Sigmoid colon (tissue), 6 donors: ENCODE measurements at regions not wholly inside any gene's neighbourhood (a gene's known extent, or its start where the extent isn't known, plus 50 kb on each side); places are given as distances from the start of the nearest gene placed in this dataset.

ENCODE experiments used
- DNase-seq: peaks from one replicate; pipeline ENCODE4 v3.0.0-alpha.2; 2019
- H3K27ac ChIP-seq, 4 donors: fragments of 200-600 bp; sonication (generic); one replicate each; pipeline ENCODE4 v1.5.1; 2016 to 2019; ENCODE audit warnings: mild to moderate bottlenecking in 1 of 4
- H3K27me3 ChIP-seq, 3 donors: fragments of 200-600 bp; sonication (generic); one replicate each; pipeline ENCODE4 v1.5.1; 2019; ENCODE audit warnings: mild to moderate bottlenecking in 1 of 3
- H3K36me3 ChIP-seq, 4 donors: fragments of 200-600 bp; sonication (generic); one replicate each; pipeline ENCODE4 v1.5.1; 2016 to 2019
- H3K4me1 ChIP-seq, 4 donors: fragments of 200-600 bp; sonication (generic); one replicate each; pipeline ENCODE4 v1.5.1; 2017 to 2019
- H3K4me3 ChIP-seq, 4 donors: fragments of 200-600 bp; sonication (generic); one replicate each; pipeline ENCODE4 v1.5.1; 2017 to 2019; ENCODE audit warnings: mild to moderate bottlenecking in 2 of 4, moderate library complexity in 1 of 4
- H3K9me3 ChIP-seq, 4 donors: fragments of 200-600 bp in 3 of 4; sonication (generic) in 3 of 4; one replicate each; pipeline versions ENCODE4 v1.5.1 to v1.6.1; 2013 to 2019
- EP300 ChIP-seq, 4 donors: sonication (generic); formaldehyde crosslinking; IDR thresholded peaks; one replicate each; pipeline ENCODE4 v1.6.1; 2017; ENCODE audit warnings: antibody characterized with exemption in 4 of 4
- POLR2A ChIP-seq, 2 donors: fragments of 450-650 bp; IDR thresholded peaks; one replicate each; pipeline ENCODE4 v1.6.1; 2016; ENCODE audit warnings: antibody characterized with exemption in 2 of 2, mild to moderate bottlenecking in 2 of 2, moderate library complexity in 2 of 2
- POLR2AphosphoS5 ChIP-seq, 4 donors: sonication (generic); formaldehyde crosslinking; IDR thresholded peaks; one replicate each; pipeline ENCODE4 v1.6.1; 2017; ENCODE audit warnings: antibody characterized with exemption in 4 of 4
- WGBS, 2 donors: extraction: QIAGEN DNeasy Blood & Tissue Kit; methylation state at CpG; one replicate each; pipeline ENCODE4 v1.1.7; 2013; 5-methylcytosine and 5-hydroxymethylcytosine counted together
- intact Hi-C: fragments of 100-400 bp; cut with DNase I; formaldehyde crosslinking; loops from one replicate; pipeline ENCODE4 v1.15.1; 2023
- small RNA-seq, 3 donors: library from RNA; depleted of rRNA; stranded (forward); fragments of <200 nt; gene quantifications; one replicate each; pipeline ENCODE3, GENCODE V24; 2016
- TF ChIP-seq, protein P1 (sequence below), 4 experiments: fragments of 450-650 bp in 3 of 4; fragments of 200-600 bp in 1 of 4; IDR thresholded peaks; one replicate each; pipeline ENCODE4 v1.5.1; 2016 to 2019; ENCODE audit warnings: antibody characterized with exemption in 4 of 4, mild to moderate bottlenecking in 3 of 4, moderate library complexity in 2 of 4
- donor health status: healthy with polysubstance abuse.
- donor health status: healthy.

DNA sequence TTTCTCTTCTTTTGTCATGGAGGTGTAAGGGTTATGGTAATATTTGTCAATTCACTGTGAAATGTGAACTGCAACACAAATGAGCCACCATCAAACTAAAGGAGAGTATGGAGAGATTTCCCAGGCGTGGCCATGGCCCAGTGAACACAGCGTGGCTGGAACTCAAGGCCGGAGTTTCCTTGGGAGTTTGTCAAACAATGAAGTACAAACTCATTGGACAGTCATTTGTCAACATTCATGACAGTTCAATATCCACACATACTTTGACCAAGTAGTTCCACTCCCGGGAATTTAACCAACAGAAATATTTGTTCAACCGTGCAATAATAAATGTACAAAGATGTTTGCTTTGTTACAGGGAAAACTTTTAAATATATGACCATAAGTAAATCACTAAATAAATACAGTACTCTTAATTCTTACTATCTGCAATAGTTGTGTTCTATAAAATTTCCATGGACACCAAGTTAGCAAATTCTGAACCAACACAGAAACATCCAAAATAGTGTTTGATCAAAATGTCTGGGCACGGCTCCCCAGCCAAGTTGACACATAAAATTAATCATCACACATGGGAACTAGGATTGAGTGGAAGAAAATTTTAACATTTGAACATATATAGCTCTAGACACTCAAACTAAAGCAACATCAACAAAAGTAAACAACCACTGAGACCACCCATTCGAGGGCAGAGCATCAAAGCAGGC lies 87.1 kb downstream of the DIRAS2 start:
- Histone ChIP-seq H3K36me3 (no peaks in the 10 kb centered on the region), H3K27ac (peak overlapping the region in 1 of 4 donors; percentile 20), H3K4me3 (no peak overlapping the region), H3K4me1 (no peaks in the 10 kb centered on the region), H3K9me3 (no peaks in the 10 kb centered on the region), H3K27me3 (no peaks in the 10 kb centered on the region)
- intact Hi-C loops = no loop called here
- DNase-seq = no peak
- WGBS, 2 donors = 23 to 60% methylated on average over 7 of the region's 7 CpGs
- TF ChIP-seq POLR2AphosphoS5 (IDR thresholded peaks at IDR 0.05) (no peak), EP300 (IDR thresholded peaks at IDR 0.05) (no peak), POLR2A (IDR thresholded peaks at IDR 0.05) (no peak)
- TF ChIP-seq, protein P1, sequence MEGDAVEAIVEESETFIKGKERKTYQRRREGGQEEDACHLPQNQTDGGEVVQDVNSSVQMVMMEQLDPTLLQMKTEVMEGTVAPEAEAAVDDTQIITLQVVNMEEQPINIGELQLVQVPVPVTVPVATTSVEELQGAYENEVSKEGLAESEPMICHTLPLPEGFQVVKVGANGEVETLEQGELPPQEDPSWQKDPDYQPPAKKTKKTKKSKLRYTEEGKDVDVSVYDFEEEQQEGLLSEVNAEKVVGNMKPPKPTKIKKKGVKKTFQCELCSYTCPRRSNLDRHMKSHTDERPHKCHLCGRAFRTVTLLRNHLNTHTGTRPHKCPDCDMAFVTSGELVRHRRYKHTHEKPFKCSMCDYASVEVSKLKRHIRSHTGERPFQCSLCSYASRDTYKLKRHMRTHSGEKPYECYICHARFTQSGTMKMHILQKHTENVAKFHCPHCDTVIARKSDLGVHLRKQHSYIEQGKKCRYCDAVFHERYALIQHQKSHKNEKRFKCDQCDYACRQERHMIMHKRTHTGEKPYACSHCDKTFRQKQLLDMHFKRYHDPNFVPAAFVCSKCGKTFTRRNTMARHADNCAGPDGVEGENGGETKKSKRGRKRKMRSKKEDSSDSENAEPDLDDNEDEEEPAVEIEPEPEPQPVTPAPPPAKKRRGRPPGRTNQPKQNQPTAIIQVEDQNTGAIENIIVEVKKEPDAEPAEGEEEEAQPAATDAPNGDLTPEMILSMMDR (IDR thresholded peaks at IDR 0.05) = no peak

DNA sequence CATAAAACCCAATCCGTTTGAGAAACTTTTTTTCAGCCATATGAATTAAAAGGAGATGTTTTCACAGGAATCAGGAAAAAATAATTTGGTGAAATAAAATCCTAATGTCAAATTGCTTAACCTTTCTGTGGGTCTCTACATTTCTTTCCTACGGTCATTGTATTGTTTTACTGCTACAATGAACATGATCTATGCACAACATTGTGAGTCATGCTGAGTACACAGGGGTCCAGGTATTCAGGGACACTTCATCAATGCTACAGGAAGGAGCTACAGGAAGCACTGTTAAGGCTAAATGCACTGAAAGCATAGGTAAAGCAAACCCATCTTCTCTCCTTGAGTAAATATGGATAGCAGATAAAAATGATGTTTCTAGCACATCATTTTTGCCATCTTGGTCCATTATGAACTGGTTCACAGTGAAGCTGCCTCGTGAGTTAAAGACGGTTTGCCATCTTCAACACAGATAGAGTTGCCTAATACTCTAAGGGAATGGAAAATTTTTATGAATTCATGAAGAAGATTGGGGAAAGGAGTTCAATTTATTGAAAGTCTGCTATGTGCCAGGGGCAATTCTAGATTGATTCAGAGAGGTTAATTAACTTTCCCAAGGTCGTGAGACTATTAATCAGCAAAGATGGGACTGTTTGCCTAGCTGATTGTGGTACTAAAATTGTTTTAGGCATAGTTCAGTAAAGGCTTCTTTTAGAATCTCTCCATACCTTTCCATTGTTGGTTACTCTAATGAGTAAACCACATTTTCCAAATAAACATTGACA lies 85.5 kb downstream of the DIRAS2 start:
- no peak for DNase-seq
- no peak overlapping the region for H3K27ac ChIP-seq
- no peaks in the 10 kb centered on the region for H3K27me3 ChIP-seq
- TF ChIP-seq, protein P1 (IDR thresholded peaks at IDR 0.05) = no peak
- TF ChIP-seq POLR2A (IDR thresholded peaks at IDR 0.05) = no peak
- TF ChIP-seq EP300 (IDR thresholded peaks at IDR 0.05) = no peak
- TF ChIP-seq POLR2AphosphoS5 (IDR thresholded peaks at IDR 0.05) = no peak
- no peaks in the 10 kb centered on the region for H3K36me3 ChIP-seq
- H3K4me1 ChIP-seq = no peaks in the 10 kb centered on the region
- WGBS, 2 donors = 78 to 88% methylated on average over 5 of the region's 5 CpGs
- no peaks in the 10 kb centered on the region for H3K9me3 ChIP-seq
- intact Hi-C loops = no loop called here
- H3K4me3 ChIP-seq = no peak overlapping the region

DNA sequence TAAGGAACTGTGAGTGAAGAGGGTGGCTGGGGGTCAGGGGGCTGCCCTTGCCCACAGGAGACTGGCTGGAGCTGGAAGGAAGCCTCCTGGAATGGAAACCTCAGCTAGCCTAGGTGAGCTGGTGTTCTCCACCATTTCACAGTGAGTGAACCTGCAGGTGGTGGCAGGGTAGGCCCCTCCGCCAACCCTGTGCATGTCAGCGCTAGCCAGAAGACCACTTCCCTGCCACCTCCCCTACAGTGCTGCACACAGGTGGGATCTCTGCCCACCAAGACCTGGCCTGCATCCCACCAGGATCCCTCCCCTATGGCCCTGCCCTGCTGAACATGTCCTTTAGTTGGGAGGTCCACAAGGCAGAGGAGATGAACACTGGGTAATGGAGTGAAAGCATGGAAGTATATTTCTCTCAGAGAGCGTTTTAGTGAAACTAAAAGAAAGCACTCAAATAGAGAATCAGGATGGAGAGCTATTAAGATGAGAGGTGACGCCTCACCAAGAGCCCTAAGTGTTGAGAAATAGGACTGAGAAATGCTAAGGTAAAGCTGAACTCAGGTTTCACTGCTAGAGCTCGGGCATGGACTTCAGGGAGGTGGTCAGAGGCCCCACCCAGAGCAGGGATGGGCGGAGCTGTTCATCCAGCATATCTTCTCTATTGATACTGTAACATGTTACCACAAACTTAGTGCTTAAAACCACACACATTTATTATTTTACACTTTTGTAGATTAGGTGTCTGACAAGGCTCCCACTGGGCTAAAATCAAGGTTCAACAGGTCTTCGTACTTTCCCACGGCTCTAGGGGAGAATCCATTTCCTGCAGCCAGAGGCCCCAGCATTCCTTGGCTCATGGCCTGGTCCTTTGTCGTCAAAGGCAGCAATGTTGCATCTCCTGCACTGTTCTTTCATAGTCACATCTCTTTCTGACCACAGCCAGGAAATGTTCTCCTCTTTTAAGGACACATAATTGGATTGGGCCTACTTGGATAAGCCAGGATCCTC lies 83.2 kb downstream of the DIRAS2 start:
- no peak for DNase-seq
- Histone ChIP-seq H3K4me1 (no peaks in the 10 kb centered on the region), H3K27ac (no peak overlapping the region), H3K9me3 (no peaks in the 10 kb centered on the region), H3K27me3 (no peaks in the 10 kb centered on the region), H3K4me3 (no peak overlapping the region), H3K36me3 (no peaks in the 10 kb centered on the region)
- intact Hi-C loops = no loop called here
- 84 to 91% methylated on average over 9 of the region's 9 CpGs for whole genome bisulfite sequencing, 2 donors
- TF ChIP-seq POLR2A (IDR thresholded peaks at IDR 0.05) = no peak
- no peak for TF ChIP-seq POLR2AphosphoS5 (IDR thresholded peaks at IDR 0.05)
- TF ChIP-seq, protein P1 (IDR thresholded peaks at IDR 0.05) = no peak
- no peak for TF ChIP-seq EP300 (IDR thresholded peaks at IDR 0.05)

Small RNA genes in the stretch of these regions (small RNA-seq; reads per million reads assigned to genes)
- gene AL161629.2 = 0 reads per million in 3 donors
- 0 reads per million in 3 donors for gene MIR4290
